Endothelial cell (in vitro differentiated cells): ENCODE measurements at regions not wholly inside any gene's neighbourhood (a gene's known extent, or its start where the extent isn't known, plus 50 kb on each side); places are given as distances from the start of the nearest gene placed in this dataset.
A peak's percentile ranks its signal among the peaks of the same experiment; 100 is the strongest.

Source experiments
- DNase-seq: peaks from one replicate; pipeline ENCODE4 v3.0.0; 2021; ENCODE audit warnings: low spot score
- H3K27ac Mint-ChIP-seq: one replicate; pipeline ENCODE4 v1.8.0; 2021; ENCODE audit warnings: mixed read lengths, inconsistent platforms; ENCODE audit not compliant: unreplicated experiment
- H3K27me3 Mint-ChIP-seq: one replicate; pipeline ENCODE4 v1.8.0; 2021; ENCODE audit warnings: mild to moderate bottlenecking, moderate library complexity, mixed read lengths, inconsistent platforms; ENCODE audit not compliant: unreplicated experiment
- H3K36me3 Mint-ChIP-seq: one replicate; pipeline ENCODE4 v1.8.0; 2021; ENCODE audit warnings: mild to moderate bottlenecking, low read depth, mixed read lengths, inconsistent platforms; ENCODE audit not compliant: unreplicated experiment
- H3K4me1 Mint-ChIP-seq: one replicate; pipeline ENCODE4 v1.8.0; 2021; ENCODE audit warnings: mild to moderate bottlenecking, mixed read lengths, inconsistent platforms; ENCODE audit not compliant: unreplicated experiment
- H3K4me3 Mint-ChIP-seq: one replicate; pipeline ENCODE4 v1.8.0; 2021; ENCODE audit warnings: mild to moderate bottlenecking, mixed read lengths, inconsistent platforms; ENCODE audit not compliant: unreplicated experiment
- H3K9me3 Mint-ChIP-seq: one replicate; pipeline ENCODE4 v1.8.0; 2021; ENCODE audit warnings: mixed read lengths, inconsistent platforms; ENCODE audit not compliant: unreplicated experiment
- TF ChIP-seq, protein P1 (sequence below): fragments of 200-600 bp; sonication (generic); IDR thresholded peaks from one replicate; pipeline ENCODE4 v1.5.0; 2021; ENCODE audit warnings: antibody characterized with exemption; ENCODE audit not compliant: unreplicated experiment

- peaks cover 43% of the 10 kb centered on the region for H3K4me1 Mint-ChIP-seq
- peaks cover 2% of the 10 kb centered on the region for H3K27me3 Mint-ChIP-seq
- H3K9me3 Mint-ChIP-seq: no peaks in the 10 kb centered on the region
- TF ChIP-seq, protein P1, sequence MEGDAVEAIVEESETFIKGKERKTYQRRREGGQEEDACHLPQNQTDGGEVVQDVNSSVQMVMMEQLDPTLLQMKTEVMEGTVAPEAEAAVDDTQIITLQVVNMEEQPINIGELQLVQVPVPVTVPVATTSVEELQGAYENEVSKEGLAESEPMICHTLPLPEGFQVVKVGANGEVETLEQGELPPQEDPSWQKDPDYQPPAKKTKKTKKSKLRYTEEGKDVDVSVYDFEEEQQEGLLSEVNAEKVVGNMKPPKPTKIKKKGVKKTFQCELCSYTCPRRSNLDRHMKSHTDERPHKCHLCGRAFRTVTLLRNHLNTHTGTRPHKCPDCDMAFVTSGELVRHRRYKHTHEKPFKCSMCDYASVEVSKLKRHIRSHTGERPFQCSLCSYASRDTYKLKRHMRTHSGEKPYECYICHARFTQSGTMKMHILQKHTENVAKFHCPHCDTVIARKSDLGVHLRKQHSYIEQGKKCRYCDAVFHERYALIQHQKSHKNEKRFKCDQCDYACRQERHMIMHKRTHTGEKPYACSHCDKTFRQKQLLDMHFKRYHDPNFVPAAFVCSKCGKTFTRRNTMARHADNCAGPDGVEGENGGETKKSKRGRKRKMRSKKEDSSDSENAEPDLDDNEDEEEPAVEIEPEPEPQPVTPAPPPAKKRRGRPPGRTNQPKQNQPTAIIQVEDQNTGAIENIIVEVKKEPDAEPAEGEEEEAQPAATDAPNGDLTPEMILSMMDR: no peak
- H3K27ac Mint-ChIP-seq: peak overlapping the region; percentile 84
- peak; percentile 9 for DNase-seq
- H3K4me3 Mint-ChIP-seq: no peak overlapping the region
- no peaks in the 10 kb centered on the region for H3K36me3 Mint-ChIP-seq
Measured at GRCh38 chr15:69798481-69799250, 299.1 kb downstream of the TLE3 start.

GRCh38 chr15:69801144-69801543 lies 296.6 kb downstream of the TLE3 start:
- no peaks in the 10 kb centered on the region for H3K36me3 Mint-ChIP-seq
- TF ChIP-seq, protein P1: no peak
- no peaks in the 10 kb centered on the region for H3K9me3 Mint-ChIP-seq
- peaks cover 49% of the 10 kb centered on the region for H3K4me1 Mint-ChIP-seq
- DNase-seq: no peak
- peaks cover 2% of the 10 kb centered on the region for H3K27me3 Mint-ChIP-seq
- H3K27ac Mint-ChIP-seq: no peak overlapping the region
- no peak overlapping the region for H3K4me3 Mint-ChIP-seq

GRCh38 chr15:69802432-69802831 lies 295.3 kb downstream of the TLE3 start:
- Mint-ChIP-seq H3K27ac (no peak overlapping the region), H3K27me3 (peaks cover 6% of the 10 kb centered on the region), H3K4me1 (peaks cover 51% of the 10 kb centered on the region), H3K9me3 (no peaks in the 10 kb centered on the region), H3K36me3 (no peaks in the 10 kb centered on the region), H3K4me3 (no peak overlapping the region)
- TF ChIP-seq, protein P1: no peak
- no peak for DNase-seq

GRCh38 chr15:69804786-69805185 lies 292.9 kb downstream of the TLE3 start:
- H3K9me3 Mint-ChIP-seq: no peaks in the 10 kb centered on the region
- no peaks in the 10 kb centered on the region for H3K36me3 Mint-ChIP-seq
- no peak overlapping the region for H3K4me3 Mint-ChIP-seq

More at GRCh38 chr15:69804786-69805185, 292.9 kb downstream of the TLE3 start:
- peaks cover 29% of the 10 kb centered on the region for H3K4me1 Mint-ChIP-seq
- TF ChIP-seq, protein P1: no peak
- DNase-seq: no peak
- no peak overlapping the region for H3K27ac Mint-ChIP-seq
- H3K27me3 Mint-ChIP-seq: peaks cover 6% of the 10 kb centered on the region
